GM23248 (cell line): ENCODE measurements at regions not wholly inside any gene's neighbourhood (a gene's known extent, or its start where the extent isn't known, plus 50 kb on each side); places are given as distances from the start of the nearest gene placed in this dataset.

ENCODE experiments used
- EZH2 ChIP-seq: fragments of 200-600 bp; sonication (generic); IDR thresholded peaks from 2 replicates; pipeline ENCODE4 v1.6.1; 2018; ENCODE audit warnings: antibody characterized with exemption, mild to moderate bottlenecking; ENCODE audit not compliant: insufficient read depth, poor library complexity, severe bottlenecking
- EZH2phosphoT487 ChIP-seq: fragments of 200-600 bp; sonication (generic); IDR thresholded peaks from 2 replicates; pipeline ENCODE4 v1.6.1; 2018; ENCODE audit warnings: antibody characterized with exemption, moderate library complexity, mild to moderate bottlenecking, low read depth; ENCODE audit not compliant: insufficient read depth

- TF ChIP-seq EZH2phosphoT487 (no peak), EZH2 (no peak)
Measured at GRCh38 chr9:25350011-25350410, 328.2 kb downstream of the TUSC1 start.
